GM19238 (cell line): ENCODE measurements at regions not wholly inside any gene's neighbourhood (a gene's known extent, or its start where the extent isn't known, plus 50 kb on each side); places are given as distances from the start of the nearest gene placed in this dataset.

Source experiments
- DNase-seq: peaks from one replicate; pipeline ENCODE4 v3.0.0; 2011; ENCODE audit warnings: low spot score; ENCODE audit not compliant: insufficient read length

DNA sequence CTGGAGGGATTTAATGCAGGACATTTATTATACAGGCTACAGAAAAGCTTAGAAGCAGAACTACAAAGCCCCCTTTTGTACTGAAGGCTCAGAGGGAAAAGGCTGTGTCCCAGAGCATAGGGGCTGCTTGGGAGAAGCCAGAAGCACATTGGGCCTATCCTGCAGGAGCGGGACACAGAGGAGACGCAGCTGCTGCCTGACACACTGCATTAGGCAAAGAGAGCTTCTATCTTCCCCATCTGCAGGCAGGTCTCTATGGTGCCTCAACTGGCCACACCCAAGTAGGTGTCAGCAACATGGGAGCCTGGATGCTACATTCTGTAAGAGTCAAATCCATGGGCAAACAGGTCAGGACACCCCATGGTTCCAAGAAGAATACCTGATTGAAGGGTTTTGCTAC lies 595.9 kb downstream of the AJAP1 start:
- no peak for DNase-seq

- no peak for DNase-seq
Observed at GRCh38 chr1:5245348-5245747, 590.9 kb downstream of the AJAP1 start.

DNA sequence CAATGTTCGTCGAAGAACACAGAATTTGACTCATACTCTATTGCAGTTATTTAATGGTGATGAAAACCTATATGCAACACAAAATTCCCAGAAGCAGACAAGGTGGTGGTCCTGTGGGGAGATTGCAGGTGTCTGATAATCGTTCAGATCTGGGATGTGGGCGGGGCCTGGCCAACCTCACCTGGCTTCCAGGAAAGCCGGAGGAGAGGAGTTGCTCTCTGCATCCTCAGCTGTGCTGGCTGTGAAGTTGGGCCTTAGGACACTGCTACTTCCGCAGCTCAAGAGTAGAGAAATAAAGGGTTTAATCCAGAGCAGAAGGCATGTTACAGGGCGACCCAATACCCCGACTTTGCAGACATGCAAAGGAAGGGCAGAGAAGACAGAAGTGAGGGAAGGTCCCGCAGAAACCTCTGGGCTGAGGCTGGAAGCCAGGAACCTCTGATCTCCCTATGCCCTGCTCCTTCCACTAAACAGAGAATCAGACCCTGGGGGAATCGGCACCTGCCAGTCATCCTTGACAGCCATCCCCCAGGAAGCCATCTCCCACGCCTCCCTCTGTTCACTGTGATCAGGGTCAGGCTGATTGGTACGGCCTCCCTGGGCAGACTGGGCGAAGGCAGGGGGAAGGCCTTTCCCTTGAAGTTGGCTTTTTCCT lies 590.3 kb downstream of the AJAP1 start:
- DNase-seq, result no peak

- no peak for DNase-seq
Observed at GRCh38 chr1:5242850-5243249, 588.4 kb downstream of the AJAP1 start.

DNA sequence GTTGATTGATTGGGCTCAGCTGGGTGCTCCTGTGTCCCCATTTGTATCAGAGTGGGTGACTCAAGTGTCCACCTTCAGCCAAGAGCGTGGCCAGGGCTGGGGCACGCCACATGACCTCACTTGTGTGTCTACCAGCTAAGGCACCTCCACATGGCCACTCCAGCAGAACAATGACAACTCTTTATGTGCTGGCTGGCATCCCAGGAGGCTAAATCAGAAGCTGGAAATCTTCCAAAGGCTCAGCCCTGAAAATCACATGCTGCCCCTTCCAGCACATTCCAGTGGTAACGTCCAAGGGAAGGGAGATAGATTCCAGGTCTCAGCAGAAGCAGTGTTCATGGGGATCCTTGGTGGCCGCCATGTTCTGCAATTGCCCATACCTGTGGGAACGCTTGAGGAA lies 585.5 kb downstream of the AJAP1 start:
- no peak for DNase-seq

DNA sequence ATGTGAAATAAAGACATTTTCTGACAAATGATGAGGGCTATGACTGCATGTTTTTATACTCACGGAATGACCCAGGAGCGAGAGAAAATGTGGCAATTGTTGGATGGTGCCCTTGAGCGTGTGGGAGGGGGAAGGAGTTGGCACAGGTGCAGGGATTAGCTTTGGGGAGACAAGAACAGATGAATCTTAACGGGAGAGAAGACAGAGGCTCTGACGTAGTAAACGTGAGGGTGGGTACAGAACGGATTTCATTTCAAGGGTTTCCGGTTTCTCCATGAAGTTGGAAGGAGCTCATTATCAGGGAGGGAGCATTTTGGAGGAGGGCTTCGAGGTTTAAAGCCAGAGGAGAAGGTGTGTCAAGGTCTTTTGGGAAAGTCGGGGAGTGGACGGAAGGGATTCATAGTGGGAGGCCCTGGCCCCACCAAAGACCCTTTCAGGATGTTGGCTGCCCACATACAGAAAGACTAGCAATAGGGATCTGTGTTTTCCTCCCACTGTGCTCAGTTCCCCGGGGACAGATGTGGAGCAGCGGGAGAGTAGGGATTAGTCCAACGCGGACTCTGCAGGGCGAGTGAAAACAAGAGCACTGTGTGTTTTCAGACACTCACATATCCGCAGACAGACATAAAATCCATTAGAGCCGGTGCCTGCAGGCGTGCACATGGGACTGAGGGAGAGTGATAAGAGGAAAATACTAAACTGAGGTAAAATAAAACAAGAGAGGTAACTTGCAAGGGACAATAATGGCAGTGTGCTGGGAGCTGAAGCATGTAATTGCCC lies 584.1 kb downstream of the AJAP1 start:
- DNase-seq, result no peak

- no peak for DNase-seq
Observed at GRCh38 chr1:5235355-5235899, 581.0 kb downstream of the AJAP1 start.

DNA sequence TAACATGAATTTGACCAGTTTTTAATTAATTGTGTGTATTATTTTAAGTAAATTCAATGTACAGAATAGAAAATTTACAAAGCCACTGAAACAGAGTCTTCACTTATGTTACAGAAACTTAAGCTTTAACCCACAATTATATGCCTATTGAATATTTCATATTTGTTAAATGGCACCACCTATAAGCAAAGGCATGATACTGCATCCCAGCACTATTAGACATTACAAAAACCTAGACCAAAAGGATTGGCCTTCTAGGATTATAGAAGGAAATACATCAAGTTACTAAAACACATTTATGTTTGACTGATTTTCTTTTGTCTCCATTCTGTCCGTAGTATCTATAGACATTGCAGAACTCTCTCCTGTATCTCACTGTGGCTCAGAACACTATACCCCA lies 578.1 kb downstream of the AJAP1 start:
- DNase-seq, result no peak

- DNase-seq, result no peak
Observed at GRCh38 chr1:5231541-5232315, 577.3 kb downstream of the AJAP1 start.

- no peak for DNase-seq
Observed at GRCh38 chr1:5227114-5227513, 572.7 kb downstream of the AJAP1 start.

- no peak for DNase-seq
Observed at GRCh38 chr1:5225707-5226704, 571.6 kb downstream of the AJAP1 start.

DNA sequence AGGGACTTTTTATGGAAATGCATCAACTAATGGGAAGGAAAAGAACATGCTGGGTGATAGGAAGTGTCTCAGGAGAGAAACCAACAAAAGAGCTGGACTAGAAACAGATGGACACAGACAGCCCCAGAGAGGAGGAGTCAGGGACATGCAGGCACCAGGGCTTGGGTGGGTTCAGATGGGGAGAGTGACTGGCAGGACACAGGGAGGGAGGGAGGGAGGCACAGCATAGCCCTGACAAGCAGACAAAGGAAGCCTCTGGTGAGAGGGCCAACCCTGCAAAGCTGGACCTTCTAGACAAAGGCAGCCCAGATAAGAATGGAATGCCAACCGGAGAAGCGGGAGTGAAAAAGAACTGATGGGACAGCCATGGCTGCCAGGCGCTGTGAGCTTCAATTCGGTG lies 568.8 kb downstream of the AJAP1 start:
- no peak for DNase-seq

DNA sequence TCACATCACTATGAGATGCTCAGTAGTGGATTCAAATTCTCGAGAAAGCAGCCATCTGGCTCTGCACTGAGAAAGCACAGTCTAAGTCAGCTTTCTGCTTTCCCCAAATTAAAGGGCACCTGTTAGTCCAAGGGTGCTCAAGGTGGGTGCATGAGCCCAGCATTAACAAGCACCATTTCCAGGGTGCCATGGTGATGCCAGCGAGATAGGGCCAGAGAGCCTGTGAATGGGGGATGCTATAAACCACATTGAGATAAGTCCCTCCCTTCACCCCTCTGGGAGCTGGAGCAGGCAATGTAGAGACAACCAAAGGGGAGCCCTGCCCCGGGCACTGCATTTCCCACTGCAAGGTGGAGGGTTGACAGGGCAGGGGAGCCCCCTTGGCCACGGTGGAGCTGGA lies 568.2 kb downstream of the AJAP1 start:
- DNase-seq, result no peak

DNA sequence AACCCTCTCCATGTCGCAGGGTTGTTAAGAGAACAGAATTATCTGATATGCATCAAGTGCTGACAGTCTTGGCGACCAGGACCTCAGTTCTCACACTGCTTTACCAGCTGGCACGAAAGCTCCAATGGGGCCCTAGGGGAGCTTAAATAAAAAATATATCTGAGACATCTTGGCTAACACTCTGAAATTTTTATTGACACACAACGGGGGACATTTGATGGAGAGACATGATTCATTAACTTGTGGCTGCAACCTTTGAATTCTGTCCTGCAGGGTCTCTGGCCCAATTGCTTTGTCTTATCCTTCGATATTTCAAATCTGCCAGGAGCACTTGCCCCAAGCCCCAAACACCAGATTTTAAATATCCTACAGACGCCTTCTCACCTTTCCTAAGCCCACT lies 567.0 kb downstream of the AJAP1 start:
- DNase-seq, result no peak

DNA sequence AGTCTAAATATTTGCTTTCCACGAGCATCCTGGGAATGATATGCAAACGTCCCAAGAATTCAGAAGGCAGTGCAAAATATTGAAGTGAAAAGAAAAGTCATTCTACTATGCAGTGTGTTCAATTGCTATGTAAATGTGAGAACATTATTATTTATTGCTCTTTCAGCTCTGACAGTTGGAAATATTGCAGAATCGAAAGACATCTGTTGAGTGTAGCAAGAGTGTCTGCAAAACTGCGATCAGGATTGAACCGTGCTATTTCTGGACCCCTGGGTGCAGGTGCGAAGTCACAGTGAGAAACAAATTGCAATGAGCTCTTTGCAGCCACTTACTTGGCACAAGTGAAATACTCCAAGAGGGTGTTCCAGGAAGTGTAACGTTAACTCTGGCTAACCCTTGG lies 566.4 kb downstream of the AJAP1 start:
- DNase-seq, result no peak

DNA sequence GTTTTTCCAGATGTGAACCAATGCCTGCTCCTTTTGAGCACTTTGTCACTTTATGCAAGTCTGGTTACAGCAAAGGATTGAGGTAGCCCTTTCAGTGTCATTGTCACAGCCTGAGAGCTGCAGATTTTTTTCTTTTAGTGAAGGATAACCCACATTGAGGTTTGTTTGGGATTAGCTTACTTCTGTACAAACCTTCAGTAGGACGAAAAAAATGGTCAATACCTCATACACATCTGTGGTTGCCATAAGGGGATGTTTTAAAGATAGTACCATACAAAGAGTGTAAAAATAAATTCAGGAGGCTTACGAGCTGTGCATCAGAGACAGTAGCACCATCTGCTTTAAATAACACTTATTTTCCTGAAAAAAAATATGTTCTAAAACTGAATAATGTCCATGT lies 566.0 kb downstream of the AJAP1 start:
- DNase-seq, result no peak

DNA sequence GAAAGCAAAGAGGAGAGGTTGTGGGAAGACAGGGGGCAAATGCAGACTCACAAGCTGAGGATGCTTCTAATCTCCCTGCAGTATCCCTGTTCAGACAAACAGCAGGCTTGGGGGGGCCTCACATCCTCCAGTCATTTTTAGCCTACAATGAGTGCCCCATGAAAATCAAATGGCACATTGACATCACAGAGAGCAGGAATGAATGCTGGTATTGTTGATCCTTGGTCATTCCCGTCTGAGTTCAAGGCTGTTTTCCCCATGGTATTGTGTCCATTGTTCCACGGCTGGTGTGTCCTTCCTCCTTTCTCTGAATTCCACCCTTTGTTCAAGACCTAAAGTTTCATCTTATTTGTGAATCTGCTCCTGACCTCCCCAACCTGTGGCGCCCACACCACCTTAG lies 545.6 kb downstream of the AJAP1 start:
- DNase-seq, result no peak

DNA sequence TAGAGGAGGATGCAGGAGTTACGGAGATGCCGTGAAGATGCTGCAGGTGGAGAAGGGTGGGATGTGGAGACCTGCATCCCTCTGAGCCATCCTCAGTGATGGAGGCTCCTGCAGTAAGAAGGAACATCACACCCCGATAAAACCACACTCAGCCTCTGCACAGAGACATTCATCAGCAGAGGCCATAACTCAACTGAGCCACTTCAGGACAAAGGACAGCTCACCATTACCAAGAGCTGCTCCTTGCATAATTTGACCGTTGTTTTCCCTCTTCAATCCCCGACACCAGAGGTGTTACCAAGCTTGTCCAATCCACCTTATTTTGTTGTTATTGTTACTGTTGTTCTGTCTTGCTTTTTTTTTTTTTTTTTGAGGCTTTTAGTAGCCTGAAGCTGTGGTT lies 543.9 kb downstream of the AJAP1 start:
- DNase-seq, result no peak

GRCh38 chr1:5191470-5191869 lies 537.1 kb downstream of the AJAP1 start:
- DNase-seq, result no peak

GRCh38 chr1:5189384-5189783 lies 535.0 kb downstream of the AJAP1 start:
- no peak for DNase-seq

DNA sequence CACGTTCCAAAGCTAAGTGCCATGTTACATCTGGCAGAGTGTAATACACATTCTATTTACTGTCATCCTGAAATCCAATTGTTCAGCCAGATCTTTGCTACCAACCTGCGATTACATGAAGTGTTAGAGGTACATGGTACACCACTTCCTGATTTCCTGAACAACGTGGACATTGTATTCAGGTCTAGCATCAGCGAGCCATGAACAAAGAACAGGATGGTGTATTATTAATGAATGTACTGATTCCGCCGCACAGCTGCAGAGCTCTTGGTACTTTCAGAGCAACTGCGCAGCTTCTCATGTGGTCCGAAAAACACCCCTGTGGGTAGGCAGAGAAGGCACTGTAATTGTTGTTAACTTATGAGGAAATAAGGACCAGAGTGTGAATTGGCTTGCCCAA lies 511.4 kb downstream of the AJAP1 start:
- no peak for DNase-seq
